Sigmoid colon (tissue), 6 donors: ENCODE measurements at regions not wholly inside any gene's neighbourhood (a gene's known extent, or its start where the extent isn't known, plus 50 kb on each side); places are given as distances from the start of the nearest gene placed in this dataset.

Experiments used
- DNase-seq: peaks from one replicate; pipeline ENCODE4 v3.0.0-alpha.2; 2019
- H3K27ac ChIP-seq, 4 donors: fragments of 200-600 bp; sonication (generic); one replicate each; pipeline ENCODE4 v1.5.1; 2016 to 2019; ENCODE audit warnings: mild to moderate bottlenecking in 1 of 4
- H3K27me3 ChIP-seq, 3 donors: fragments of 200-600 bp; sonication (generic); one replicate each; pipeline ENCODE4 v1.5.1; 2019; ENCODE audit warnings: mild to moderate bottlenecking in 1 of 3
- H3K36me3 ChIP-seq, 4 donors: fragments of 200-600 bp; sonication (generic); one replicate each; pipeline ENCODE4 v1.5.1; 2016 to 2019
- H3K4me1 ChIP-seq, 4 donors: fragments of 200-600 bp; sonication (generic); one replicate each; pipeline ENCODE4 v1.5.1; 2017 to 2019
- H3K4me3 ChIP-seq, 4 donors: fragments of 200-600 bp; sonication (generic); one replicate each; pipeline ENCODE4 v1.5.1; 2017 to 2019; ENCODE audit warnings: mild to moderate bottlenecking in 2 of 4, moderate library complexity in 1 of 4
- H3K9me3 ChIP-seq, 4 donors: fragments of 200-600 bp in 3 of 4; sonication (generic) in 3 of 4; one replicate each; pipeline versions ENCODE4 v1.5.1 to v1.6.1; 2013 to 2019
- EP300 ChIP-seq, 4 donors: sonication (generic); formaldehyde crosslinking; IDR thresholded peaks; one replicate each; pipeline ENCODE4 v1.6.1; 2017; ENCODE audit warnings: antibody characterized with exemption in 4 of 4
- POLR2A ChIP-seq, 2 donors: fragments of 450-650 bp; IDR thresholded peaks; one replicate each; pipeline ENCODE4 v1.6.1; 2016; ENCODE audit warnings: antibody characterized with exemption in 2 of 2, mild to moderate bottlenecking in 2 of 2, moderate library complexity in 2 of 2
- POLR2AphosphoS5 ChIP-seq, 4 donors: sonication (generic); formaldehyde crosslinking; IDR thresholded peaks; one replicate each; pipeline ENCODE4 v1.6.1; 2017; ENCODE audit warnings: antibody characterized with exemption in 4 of 4
- WGBS, 2 donors: extraction: QIAGEN DNeasy Blood & Tissue Kit; methylation state at CpG; one replicate each; pipeline ENCODE4 v1.1.7; 2013; 5-methylcytosine and 5-hydroxymethylcytosine counted together
- intact Hi-C: fragments of 100-400 bp; cut with DNase I; formaldehyde crosslinking; loops from one replicate; pipeline ENCODE4 v1.15.1; 2023
- TF ChIP-seq, protein P1 (sequence below), 4 experiments: fragments of 450-650 bp in 3 of 4; fragments of 200-600 bp in 1 of 4; IDR thresholded peaks; one replicate each; pipeline ENCODE4 v1.5.1; 2016 to 2019; ENCODE audit warnings: antibody characterized with exemption in 4 of 4, mild to moderate bottlenecking in 3 of 4, moderate library complexity in 2 of 4
- donor health status: healthy with polysubstance abuse.
- donor health status: healthy.

DNA sequence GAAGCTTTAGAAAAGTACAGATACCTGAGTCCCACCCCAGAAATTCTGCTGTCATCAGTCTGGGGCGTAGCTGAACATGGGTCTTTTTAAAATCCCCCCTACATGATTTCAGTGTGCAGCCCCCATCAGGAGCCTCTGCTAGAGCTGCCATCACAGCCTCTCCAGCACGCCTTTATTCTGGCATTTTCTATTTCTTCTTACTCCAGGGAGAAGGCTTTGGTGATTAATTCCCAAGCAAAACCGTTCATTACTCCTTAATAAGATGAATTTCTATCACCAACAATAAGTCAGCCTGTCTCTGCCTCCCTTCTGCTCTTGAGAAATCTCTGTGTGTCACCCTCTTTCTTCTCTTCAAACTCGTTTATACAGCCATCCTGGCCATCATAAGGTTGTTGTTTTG lies 160.3 kb downstream of the KATNAL1 start:
- Histone ChIP-seq H3K4me3 (no peak overlapping the region), H3K4me1 (peaks cover 0 to 20% (median 20%) of the 10 kb centered on the region in 4 donors), H3K27ac (no peak overlapping the region), H3K9me3 (no peaks in the 10 kb centered on the region), H3K27me3 (no peaks in the 10 kb centered on the region), H3K36me3 (no peaks in the 10 kb centered on the region)
- WGBS, 2 donors, result 83 to 84% methylated on average over 4 of the region's 4 CpGs
- intact Hi-C loops, result no loop called here
- TF ChIP-seq POLR2AphosphoS5 (IDR thresholded peaks at IDR 0.05) (no peak), EP300 (IDR thresholded peaks at IDR 0.05) (no peak), POLR2A (IDR thresholded peaks at IDR 0.05) (no peak)
- TF ChIP-seq, protein P1, sequence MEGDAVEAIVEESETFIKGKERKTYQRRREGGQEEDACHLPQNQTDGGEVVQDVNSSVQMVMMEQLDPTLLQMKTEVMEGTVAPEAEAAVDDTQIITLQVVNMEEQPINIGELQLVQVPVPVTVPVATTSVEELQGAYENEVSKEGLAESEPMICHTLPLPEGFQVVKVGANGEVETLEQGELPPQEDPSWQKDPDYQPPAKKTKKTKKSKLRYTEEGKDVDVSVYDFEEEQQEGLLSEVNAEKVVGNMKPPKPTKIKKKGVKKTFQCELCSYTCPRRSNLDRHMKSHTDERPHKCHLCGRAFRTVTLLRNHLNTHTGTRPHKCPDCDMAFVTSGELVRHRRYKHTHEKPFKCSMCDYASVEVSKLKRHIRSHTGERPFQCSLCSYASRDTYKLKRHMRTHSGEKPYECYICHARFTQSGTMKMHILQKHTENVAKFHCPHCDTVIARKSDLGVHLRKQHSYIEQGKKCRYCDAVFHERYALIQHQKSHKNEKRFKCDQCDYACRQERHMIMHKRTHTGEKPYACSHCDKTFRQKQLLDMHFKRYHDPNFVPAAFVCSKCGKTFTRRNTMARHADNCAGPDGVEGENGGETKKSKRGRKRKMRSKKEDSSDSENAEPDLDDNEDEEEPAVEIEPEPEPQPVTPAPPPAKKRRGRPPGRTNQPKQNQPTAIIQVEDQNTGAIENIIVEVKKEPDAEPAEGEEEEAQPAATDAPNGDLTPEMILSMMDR (IDR thresholded peaks at IDR 0.05), result no peak
- no peak for DNase-seq

DNA sequence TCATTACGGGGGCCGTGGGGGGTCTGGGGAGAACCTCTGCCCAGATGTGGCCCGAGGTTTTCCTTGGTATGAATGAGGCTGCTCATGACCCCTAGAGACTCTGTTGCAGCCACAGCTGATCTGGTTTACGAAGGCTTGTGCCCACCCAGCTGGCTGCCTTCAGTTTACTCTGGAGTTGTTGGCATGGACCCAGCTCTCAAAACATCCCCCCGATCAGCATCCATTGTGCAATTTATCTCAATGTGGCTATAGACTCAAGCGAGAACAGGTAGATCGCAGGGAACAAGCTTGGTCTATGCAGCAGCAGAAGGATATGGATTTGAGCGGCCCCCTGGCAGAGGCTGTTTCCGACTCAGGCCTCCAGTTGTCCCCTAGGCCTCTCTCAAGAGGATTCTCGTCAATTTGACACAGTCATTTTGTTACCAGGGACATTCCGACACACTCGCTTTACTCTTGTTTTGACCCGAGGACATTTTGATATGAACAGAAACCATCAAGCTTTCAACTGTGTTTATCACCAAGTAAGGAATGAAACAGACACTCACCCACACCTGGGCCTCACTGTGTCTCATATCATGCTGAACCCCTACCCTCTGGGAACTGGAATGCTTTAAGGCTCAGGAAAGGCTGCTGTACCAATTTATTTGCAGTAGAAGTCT lies 161.5 kb downstream of the KATNAL1 start:
- H3K36me3 ChIP-seq, result no peaks in the 10 kb centered on the region
- intact Hi-C loops, result no loop called here
- no peak overlapping the region for H3K4me3 ChIP-seq
- TF ChIP-seq, protein P1 (IDR thresholded peaks at IDR 0.05), result no peak
- no peak for TF ChIP-seq EP300 (IDR thresholded peaks at IDR 0.05)
- TF ChIP-seq POLR2A (IDR thresholded peaks at IDR 0.05), result no peak
- TF ChIP-seq POLR2AphosphoS5 (IDR thresholded peaks at IDR 0.05), result no peak
- H3K27me3 ChIP-seq, result no peaks in the 10 kb centered on the region
- DNase-seq, result no peak
- H3K4me1 ChIP-seq, result peaks cover 0 to 24% (median 22%) of the 10 kb centered on the region in 4 donors
- no peak overlapping the region for H3K27ac ChIP-seq
- 84 to 92% methylated on average over 13 of the region's 13 CpGs for WGBS, 2 donors
- H3K9me3 ChIP-seq, result no peaks in the 10 kb centered on the region

DNA sequence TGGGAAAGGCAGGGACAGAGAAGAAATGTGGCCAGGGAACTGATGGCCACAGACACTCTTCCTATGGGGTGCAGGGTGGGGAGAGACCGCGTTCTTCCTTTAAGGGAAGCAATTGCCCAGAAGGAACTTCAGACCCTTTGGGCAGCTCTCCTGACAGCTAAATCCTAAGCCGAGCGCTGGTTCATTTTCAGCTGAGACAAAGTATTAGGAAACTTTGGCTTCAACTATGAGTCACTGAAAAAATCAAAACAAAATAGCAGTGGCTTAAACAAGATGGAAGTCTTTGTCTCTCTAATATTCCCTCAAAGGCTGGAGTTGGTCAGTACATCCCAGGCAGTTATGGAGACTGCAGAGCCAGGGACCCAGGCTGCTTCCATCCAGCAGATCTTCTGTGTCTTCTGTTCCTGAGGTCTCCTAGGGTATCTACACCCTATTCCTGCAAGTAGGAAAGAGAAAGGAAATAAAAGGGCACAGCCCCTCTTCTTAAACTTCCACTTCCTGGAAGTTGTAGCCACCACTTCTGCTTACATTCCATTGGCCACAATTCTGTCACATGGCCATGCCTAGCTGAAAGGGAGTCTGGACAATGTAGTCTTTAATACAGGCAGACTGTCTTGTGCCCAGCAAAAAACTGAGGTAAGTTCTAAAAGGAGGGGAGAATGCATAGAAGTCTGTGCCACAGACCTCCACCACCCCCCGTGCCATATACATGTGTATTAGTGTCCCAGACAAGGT lies 163.5 kb downstream of the KATNAL1 start:
- no peak overlapping the region for H3K4me3 ChIP-seq
- TF ChIP-seq POLR2A (IDR thresholded peaks at IDR 0.05) (no peak), EP300 (IDR thresholded peaks at IDR 0.05) (no peak), POLR2AphosphoS5 (IDR thresholded peaks at IDR 0.05) (no peak)
- TF ChIP-seq, protein P1 (IDR thresholded peaks at IDR 0.05), result no peak
- 90 to 95% methylated on average over 5 of the region's 5 CpGs for WGBS, 2 donors
- no peak for DNase-seq
- intact Hi-C loops, result loop anchor here (5.0 kb wide), 1 partner anchor 263 kb away; no protein-coding TSS in a partner anchor
- H3K27me3 ChIP-seq, result no peaks in the 10 kb centered on the region
- H3K27ac ChIP-seq, result peak overlapping the region; percentile 64 to 79 (median 74)
- peaks cover 0 to 24% (median 22%) of the 10 kb centered on the region in 4 donors for H3K4me1 ChIP-seq
- no peaks in the 10 kb centered on the region for H3K9me3 ChIP-seq
- no peaks in the 10 kb centered on the region for H3K36me3 ChIP-seq

DNA sequence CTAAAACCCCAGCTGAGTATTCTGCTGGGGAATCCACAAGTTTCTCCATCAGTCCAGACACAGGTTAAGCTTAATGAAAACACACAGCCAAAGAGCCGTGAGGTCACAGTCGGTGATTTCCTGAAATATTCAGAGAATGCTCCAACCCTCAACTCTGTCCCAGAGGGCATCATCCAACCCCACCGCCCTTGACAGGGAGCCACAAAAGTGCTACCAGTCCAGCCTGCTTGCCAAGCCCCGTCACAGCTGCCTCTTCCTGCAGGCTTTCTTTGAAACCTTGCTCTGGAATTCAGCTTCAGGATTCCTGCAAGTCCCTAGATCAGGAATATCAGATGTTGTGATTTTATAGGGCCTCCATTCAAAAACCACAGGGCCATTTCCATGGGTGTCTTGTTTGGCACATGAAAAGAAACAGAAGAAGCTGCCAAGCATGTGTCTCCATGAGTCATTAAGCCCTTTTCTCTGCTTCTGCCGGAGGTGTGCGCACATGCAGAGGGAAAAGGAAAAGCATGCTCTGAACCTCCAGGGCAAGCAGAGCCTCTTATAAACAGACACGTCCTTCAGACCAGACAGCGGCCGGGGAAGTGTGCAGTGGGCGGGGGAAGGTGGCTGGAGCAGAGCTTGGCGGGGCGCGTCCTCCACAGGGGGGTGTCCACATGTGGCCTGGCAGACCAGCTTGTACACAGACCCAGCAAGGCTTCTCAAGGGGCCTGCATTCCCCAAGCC lies 164.7 kb downstream of the KATNAL1 start:
- WGBS, 2 donors, result 20 to 47% methylated on average over 13 of the region's 13 CpGs
- Histone ChIP-seq H3K4me1 (peaks cover 0 to 24% (median 22%) of the 10 kb centered on the region in 4 donors), H3K36me3 (no peaks in the 10 kb centered on the region), H3K27me3 (no peaks in the 10 kb centered on the region), H3K4me3 (no peak overlapping the region), H3K27ac (peak overlapping the region; percentile 64 to 79 (median 74)), H3K9me3 (no peaks in the 10 kb centered on the region)
- peak; percentile 88 for DNase-seq
- TF ChIP-seq POLR2AphosphoS5 (IDR thresholded peaks at IDR 0.05) (peak in 3 of 4 donors; percentile 58 to 64 (median 64)), EP300 (IDR thresholded peaks at IDR 0.05) (peak in 1 of 4 donors; percentile 20)
- TF ChIP-seq, protein P1 (IDR thresholded peaks at IDR 0.05), result no peak
- intact Hi-C loops, result loop anchor here (5.0 kb wide), 1 partner anchor 265 kb away; no protein-coding TSS in a partner anchor
